Mesodermal cell (in vitro differentiated cells): ENCODE measurements at regions not wholly inside any gene's neighbourhood (a gene's known extent, or its start where the extent isn't known, plus 50 kb on each side); places are given as distances from the start of the nearest gene placed in this dataset.

Experiments used
- H3K27ac ChIP-seq: 2 replicates; pipeline ENCODE4 v1.7.0; 2013; ENCODE audit warnings: mild to moderate bottlenecking, low read depth, low read length, moderate library complexity; ENCODE audit not compliant: severe bottlenecking
- H3K36me3 ChIP-seq: 2 replicates; pipeline ENCODE4 v1.7.1; 2013; ENCODE audit warnings: mild to moderate bottlenecking, low read length, moderate library complexity; ENCODE audit not compliant: control insufficient read depth, insufficient read depth
- H3K4me1 ChIP-seq: one replicate; pipeline ENCODE4 v1.7.1; 2013; ENCODE audit warnings: mild to moderate bottlenecking, low read length; ENCODE audit not compliant: insufficient read depth, control insufficient read depth, poor library complexity, severe bottlenecking
- H3K4me3 ChIP-seq: 2 replicates; pipeline ENCODE4 v1.7.0; 2013; ENCODE audit warnings: low read length, control low read depth, mild to moderate bottlenecking; ENCODE audit not compliant: insufficient read depth, poor library complexity, severe bottlenecking; ENCODE audit errors: extremely low read depth
- H3K9me3 ChIP-seq: 2 replicates; pipeline ENCODE4 v1.7.1; 2013; ENCODE audit warnings: mild to moderate bottlenecking, low read length, moderate library complexity; ENCODE audit not compliant: control insufficient read depth
- WGBS, 2 experiments: methylation state at CpG; one replicate each; pipeline ENCODE4 v1.1.5; 2013; ENCODE audit warnings: missing lambda C conversion rate in 2 of 2; ENCODE audit not compliant: insufficient coverage in 2 of 2; 5-methylcytosine and 5-hydroxymethylcytosine counted together

DNA sequence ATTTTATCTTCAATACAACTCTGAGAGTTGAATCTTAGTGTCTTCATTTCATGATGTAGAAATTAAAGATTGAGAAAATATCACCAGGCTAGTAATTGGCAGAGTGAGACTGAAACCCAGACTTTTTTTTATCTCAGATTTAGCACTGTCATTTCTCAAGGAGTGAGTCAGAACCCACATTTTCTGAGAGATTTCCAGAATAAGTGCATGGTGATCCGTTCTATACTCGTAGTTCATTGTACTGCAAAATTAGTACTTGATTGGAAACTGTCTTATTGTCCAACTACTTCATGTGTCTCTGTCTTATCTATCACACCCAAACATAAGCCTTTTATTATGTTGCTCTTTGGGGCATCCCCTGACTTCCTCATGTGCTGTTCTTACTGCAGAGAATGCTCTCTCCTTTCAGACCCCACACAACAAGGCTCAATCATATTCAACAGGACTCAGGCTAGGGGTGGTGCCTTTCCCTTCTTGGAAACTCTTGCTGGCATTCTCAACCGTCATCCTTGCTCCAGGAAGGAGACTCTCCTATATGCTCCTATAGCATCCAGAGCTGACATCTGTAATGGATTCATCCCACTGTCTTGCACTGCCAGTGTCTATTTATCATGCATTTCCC, 76.7 kb upstream of the BLID start:
- WGBS, 2 experiments, result 100% methylated on average over 3 of the region's 3 CpGs
- Histone ChIP-seq H3K4me3 (no peak overlapping the region), H3K9me3 (no peaks in the 10 kb centered on the region), H3K36me3 (no peaks in the 10 kb centered on the region), H3K4me1 (peaks cover 38% of the 10 kb centered on the region), H3K27ac (no peak overlapping the region)

- H3K4me3 ChIP-seq, result no peak overlapping the region
- H3K27ac ChIP-seq, result no peak overlapping the region
- H3K36me3 ChIP-seq, result no peaks in the 10 kb centered on the region
- no CpG with 5 or more reads among the region's 2 CpGs for WGBS, 2 experiments
- H3K9me3 ChIP-seq, result peaks cover under 1% of the 10 kb centered on the region
- H3K4me1 ChIP-seq, result peaks cover 28% of the 10 kb centered on the region
Observed at GRCh38 chr11:122190768-122191167, 74.8 kb upstream of the BLID start.

GRCh38 chr11:122189229-122189628, 73.2 kb upstream of the BLID start:
- no peaks in the 10 kb centered on the region for H3K36me3 ChIP-seq
- WGBS, 2 experiments, result 100% methylated on average over 1 to 2 of the region's 2 CpGs
- H3K27ac ChIP-seq, result peak overlapping the region; percentile 19
- no peak overlapping the region for H3K4me3 ChIP-seq
- peaks cover 3% of the 10 kb centered on the region for H3K9me3 ChIP-seq
- H3K4me1 ChIP-seq, result peaks cover 27% of the 10 kb centered on the region

- peaks cover 15% of the 10 kb centered on the region for H3K4me1 ChIP-seq
- 85 to 91% methylated on average over 4 to 7 of the region's 9 CpGs for WGBS, 2 experiments
- peaks cover 3% of the 10 kb centered on the region for H3K9me3 ChIP-seq
- no peak overlapping the region for H3K4me3 ChIP-seq
- H3K27ac ChIP-seq, result no peak overlapping the region
- no peaks in the 10 kb centered on the region for H3K36me3 ChIP-seq
Observed at GRCh38 chr11:122187373-122188165, 71.6 kb upstream of the BLID start.

DNA sequence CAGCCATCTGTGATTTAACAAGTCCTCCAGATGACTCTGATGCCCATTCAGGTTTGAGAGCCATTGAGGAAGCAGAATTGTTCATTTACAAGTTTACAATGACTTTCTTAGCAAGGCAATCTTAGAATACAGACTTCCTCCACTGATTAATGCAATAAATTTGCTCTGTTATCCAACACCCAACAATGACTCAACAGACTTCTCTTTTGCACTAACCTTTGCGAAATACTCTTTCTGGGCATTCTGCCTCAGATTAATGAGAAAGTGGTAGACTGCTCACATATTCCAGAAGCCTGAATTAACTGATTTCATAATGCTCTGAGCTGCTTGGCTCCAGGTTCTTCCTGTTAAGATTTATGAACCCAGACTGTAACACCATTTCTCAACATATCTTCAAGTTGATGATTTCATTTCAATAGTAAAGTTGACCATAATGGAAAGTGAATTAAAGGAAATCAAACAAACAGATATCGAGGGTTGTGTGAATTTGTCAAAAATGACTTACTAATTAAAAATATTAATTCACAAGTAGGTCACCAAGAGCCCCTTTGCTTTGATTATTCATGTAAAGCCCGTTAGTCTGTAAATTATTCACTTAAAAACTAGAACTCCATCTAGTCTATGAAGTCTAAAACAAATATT, 70.5 kb upstream of the BLID start:
- peaks cover 3% of the 10 kb centered on the region for H3K9me3 ChIP-seq
- no peak overlapping the region for H3K4me3 ChIP-seq
- 88 to 100% methylated on average over 1 of the region's 3 CpGs for WGBS, 2 experiments
- no peaks in the 10 kb centered on the region for H3K36me3 ChIP-seq
- no peak overlapping the region for H3K27ac ChIP-seq
- peaks cover 17% of the 10 kb centered on the region for H3K4me1 ChIP-seq

DNA sequence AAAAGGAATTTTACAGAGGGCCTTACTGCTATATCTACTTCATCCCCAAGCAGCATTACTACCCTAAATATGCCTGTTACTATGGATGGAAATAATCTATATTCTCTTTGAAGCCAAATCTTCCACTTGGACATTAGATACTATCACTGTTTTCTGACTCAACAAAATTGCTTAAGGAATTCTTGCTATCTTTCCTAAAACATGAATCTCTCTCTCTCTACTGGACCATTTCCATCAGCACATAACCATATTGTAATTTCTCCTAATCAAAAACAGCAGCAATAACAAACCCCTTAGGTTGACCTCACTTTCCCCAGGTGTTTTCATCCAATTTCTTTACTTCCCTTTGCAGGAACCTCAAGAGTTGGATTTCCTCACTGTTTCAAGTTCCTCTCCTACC, 67.9 kb upstream of the BLID start:
- no peak overlapping the region for H3K4me3 ChIP-seq

GRCh38 chr11:122181893-122182292, 65.9 kb upstream of the BLID start:
- WGBS, 2 experiments, result no CpG with 5 or more reads among the region's 1 CpG
- Histone ChIP-seq H3K4me3 (no peak overlapping the region), H3K36me3 (no peaks in the 10 kb centered on the region), H3K27ac (no peak overlapping the region), H3K4me1 (peaks cover 22% of the 10 kb centered on the region), H3K9me3 (peaks cover 3% of the 10 kb centered on the region)

More for the DNA sequence above, 67.9 kb upstream of the BLID start:
- Histone ChIP-seq H3K27ac (no peak overlapping the region), H3K4me1 (peaks cover 27% of the 10 kb centered on the region), H3K36me3 (no peaks in the 10 kb centered on the region), H3K9me3 (peaks cover 3% of the 10 kb centered on the region)

GRCh38 chr11:122181372-122181771, 65.4 kb upstream of the BLID start:
- peaks cover 22% of the 10 kb centered on the region for H3K4me1 ChIP-seq
- H3K4me3 ChIP-seq, result no peak overlapping the region
- whole genome bisulfite sequencing, 2 experiments, result no CpG with 5 or more reads among the region's 1 CpG
- H3K9me3 ChIP-seq, result peaks cover 3% of the 10 kb centered on the region
- H3K36me3 ChIP-seq, result peaks cover under 1% of the 10 kb centered on the region
- no peak overlapping the region for H3K27ac ChIP-seq

DNA sequence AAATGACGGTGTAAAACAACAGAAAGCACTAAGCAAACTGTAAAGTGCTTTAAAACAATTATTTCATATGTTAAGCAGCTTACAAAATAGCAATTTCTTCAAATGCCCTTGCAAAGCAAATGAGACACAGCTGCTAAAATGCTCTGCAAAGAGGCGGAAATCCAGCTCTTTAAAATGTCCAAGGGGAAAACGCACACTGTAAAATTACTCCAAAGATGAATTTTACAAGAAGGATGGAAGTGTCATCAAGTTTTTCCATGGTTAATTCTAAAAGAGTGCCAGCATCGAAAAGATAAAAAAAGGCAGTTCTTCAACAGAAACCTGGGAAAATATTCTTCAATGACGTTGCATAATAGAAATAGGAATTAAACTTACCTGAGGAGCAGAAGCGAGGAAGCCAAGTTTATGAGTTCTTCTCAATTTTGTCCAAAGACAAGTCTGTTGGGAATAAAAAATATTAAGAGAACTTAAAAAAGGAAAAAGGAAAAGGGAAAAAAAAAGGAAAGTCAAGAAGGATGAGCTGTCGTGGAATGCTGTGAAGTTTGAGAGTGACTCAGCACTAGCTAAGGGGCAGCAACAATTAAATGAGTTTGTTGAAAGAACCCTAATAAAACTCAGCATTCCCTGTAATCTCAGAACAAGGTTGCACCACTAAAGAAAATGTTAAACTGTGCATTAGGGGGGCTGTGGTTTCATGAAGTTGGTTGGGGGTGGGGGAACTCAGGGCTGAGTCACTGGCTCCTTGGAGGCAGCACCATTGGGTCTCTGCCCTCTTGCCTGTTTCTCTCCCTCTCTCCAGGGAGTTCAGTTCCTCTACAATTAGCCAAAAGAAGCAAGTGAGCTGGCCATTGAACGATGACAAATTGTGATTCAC, 64.2 kb upstream of the BLID start:
- Histone ChIP-seq H3K9me3 (no peaks in the 10 kb centered on the region), H3K4me1 (peaks cover 22% of the 10 kb centered on the region), H3K4me3 (peak overlapping the region; percentile 26), H3K36me3 (peaks cover 8% of the 10 kb centered on the region), H3K27ac (peak overlapping the region; percentile 54)
- 69 to 84% methylated on average over 5 to 6 of the region's 8 CpGs for WGBS, 2 experiments

- H3K27ac ChIP-seq, result peak overlapping the region; percentile 2
Observed at GRCh38 chr11:122178795-122179194, 62.8 kb upstream of the BLID start.

More at GRCh38 chr11:122178795-122179194, 62.8 kb upstream of the BLID start:
- Histone ChIP-seq H3K4me1 (peaks cover 22% of the 10 kb centered on the region), H3K9me3 (no peaks in the 10 kb centered on the region), H3K36me3 (peaks cover 11% of the 10 kb centered on the region), H3K4me3 (peak overlapping the region; percentile 26)
- 80 to 85% methylated on average over 3 to 5 of the region's 5 CpGs for WGBS, 2 experiments
